ENCODE measurements at regions not wholly inside any gene's neighbourhood (a gene's known extent, or its start where the extent isn't known, plus 50 kb on each side); places are given as distances from the start of the nearest gene placed in this dataset.
A peak's percentile ranks its signal among the peaks of the same experiment; 100 is the strongest.

GRCh38 chr6:120632975-120633374, 701.3 kb downstream of the TBC1D32 start:
- DNase-seq, result no peak

- no peak for DNase-seq
Measured at GRCh38 chr6:120627612-120628011, 706.7 kb downstream of the TBC1D32 start.

GRCh38 chr6:120622127-120622631, 712.1 kb downstream of the TBC1D32 start:
- no peak for DNase-seq

GRCh38 chr6:120620900-120621299, 713.4 kb downstream of the TBC1D32 start:
- peak in 1 of 3 donors; percentile 4 for DNase-seq

GRCh38 chr6:120615238-120615637, 719.0 kb downstream of the TBC1D32 start:
- no peak for DNase-seq

GRCh38 chr6:120614723-120615122, 719.6 kb downstream of the TBC1D32 start:
- no peak for DNase-seq

- DNase-seq, result peak in 1 of 3 donors; percentile 31
Measured at GRCh38 chr6:120608826-120609225, 725.5 kb downstream of the TBC1D32 start.

GRCh38 chr6:120606743-120607142, 727.5 kb downstream of the TBC1D32 start:
- no peak for DNase-seq

- no peak for DNase-seq
Measured at GRCh38 chr6:120604510-120604909, 729.8 kb downstream of the TBC1D32 start.

GRCh38 chr6:120590611-120591010, 743.7 kb downstream of the TBC1D32 start:
- no peak for DNase-seq

GRCh38 chr6:120588424-120588823, 745.9 kb downstream of the TBC1D32 start:
- no peak for DNase-seq

GRCh38 chr6:120587381-120587780, 746.9 kb downstream of the TBC1D32 start:
- no peak for DNase-seq

GRCh38 chr6:120584111-120584760, 750.0 kb downstream of the TBC1D32 start:
- DNase-seq, result no peak

- DNase-seq, result no peak
Measured at GRCh38 chr6:120576061-120576460, 758.2 kb downstream of the TBC1D32 start.

GRCh38 chr6:120569714-120570113, 764.6 kb downstream of the TBC1D32 start:
- DNase-seq, result peak in 2 of 3 donors; percentile 2

GRCh38 chr6:120564779-120565178, 769.5 kb downstream of the TBC1D32 start:
- no peak for DNase-seq

- DNase-seq, result no peak
Measured at GRCh38 chr6:120558294-120558693, 776.0 kb downstream of the TBC1D32 start.

GRCh38 chr6:120557554-120557953, 776.7 kb downstream of the TBC1D32 start:
- no peak for DNase-seq

GRCh38 chr6:120556491-120556890, 777.8 kb downstream of the TBC1D32 start:
- DNase-seq, result no peak

- no peak for DNase-seq
Measured at GRCh38 chr6:120553353-120553752, 780.9 kb downstream of the TBC1D32 start.

- DNase-seq, result no peak
Measured at GRCh38 chr6:120545353-120545752, 788.9 kb downstream of the TBC1D32 start.

GRCh38 chr6:120534954-120535353, 799.3 kb downstream of the TBC1D32 start:
- no peak for DNase-seq

- DNase-seq, result no peak
Measured at GRCh38 chr6:120526576-120526975, 807.7 kb downstream of the TBC1D32 start.

GRCh38 chr6:120514544-120514943, 819.7 kb downstream of the TBC1D32 start:
- DNase-seq, result no peak

Measured in muscle of back (tissue), 3 donors.